Thymus (tissue), 11 donors: ENCODE measurements at regions not wholly inside any gene's neighbourhood (a gene's known extent, or its start where the extent isn't known, plus 50 kb on each side); places are given as distances from the start of the nearest gene placed in this dataset.

ENCODE experiments used
- DNase-seq, 9 donors: peaks; one replicate each; pipeline ENCODE4 v3.0.0-alpha.2; 2013; ENCODE audit warnings: low spot score in 9 of 9, low read depth in 6 of 9, missing footprints in 1 of 9
- H3K27ac ChIP-seq, 2 donors: one replicate each; pipeline ENCODE4 v1.5.1; 2013; ENCODE audit warnings: control low read depth in 1 of 2, low read depth in 1 of 2, low read length in 1 of 2, mild to moderate bottlenecking in 1 of 2, moderate library complexity in 1 of 2
- H3K27me3 ChIP-seq, 2 donors: one replicate each; pipeline ENCODE4 v1.5.1; 2013; ENCODE audit warnings: low read length in 1 of 2; ENCODE audit not compliant: control insufficient read depth in 2 of 2, insufficient read depth in 1 of 2
- H3K36me3 ChIP-seq, 2 donors: one replicate each; pipeline ENCODE4 v1.5.1; 2013; ENCODE audit warnings: low read length in 1 of 2, mild to moderate bottlenecking in 1 of 2, moderate library complexity in 1 of 2; ENCODE audit not compliant: control insufficient read depth in 2 of 2, insufficient read depth in 2 of 2
- H3K4me1 ChIP-seq, 2 donors: one replicate each; pipeline ENCODE4 v1.5.1; 2013; ENCODE audit warnings: low read length in 2 of 2; ENCODE audit not compliant: control insufficient read depth in 2 of 2, insufficient read depth in 2 of 2
- H3K4me3 ChIP-seq, 2 donors: one replicate each; pipeline ENCODE4 v1.5.1; 2013; ENCODE audit warnings: low read length in 2 of 2, control low read depth in 1 of 2, mild to moderate bottlenecking in 1 of 2
- H3K9me3 ChIP-seq, 2 donors: one replicate each; pipeline ENCODE4 v1.5.1; 2013; ENCODE audit warnings: low read length in 1 of 2, mild to moderate bottlenecking in 1 of 2; ENCODE audit not compliant: control insufficient read depth in 2 of 2, insufficient read depth in 1 of 2
- WGBS: extraction: QIAGEN DNeasy Blood & Tissue Kit; methylation state at CpG from one replicate; pipeline ENCODE4 v1.1.7; 2013; 5-methylcytosine and 5-hydroxymethylcytosine counted together
- donor health status: healthy.

DNA sequence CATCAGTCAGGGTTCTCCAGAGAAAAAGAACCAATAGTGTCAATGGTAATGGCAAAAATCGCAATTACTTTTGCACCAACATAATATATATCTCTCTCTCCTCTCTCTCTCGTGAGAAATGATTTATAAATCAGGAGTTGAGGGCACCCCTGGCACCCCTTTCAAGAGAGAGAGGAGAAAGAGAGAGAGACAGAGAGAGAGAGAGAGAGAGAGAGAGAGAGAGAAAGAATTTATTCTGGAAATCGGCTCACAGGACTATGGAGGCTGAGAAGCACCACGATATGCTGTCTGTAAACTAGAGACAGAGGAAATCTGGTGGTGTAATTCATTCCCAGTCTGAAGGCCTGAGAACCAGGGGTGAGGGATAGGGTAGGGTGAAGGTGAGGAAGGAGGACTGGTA lies 201.9 kb upstream of the MAP3K7 start:
- WGBS, result 93% methylated on average over 4 of the region's 4 CpGs
- no peak overlapping the region for H3K4me3 ChIP-seq

DNA sequence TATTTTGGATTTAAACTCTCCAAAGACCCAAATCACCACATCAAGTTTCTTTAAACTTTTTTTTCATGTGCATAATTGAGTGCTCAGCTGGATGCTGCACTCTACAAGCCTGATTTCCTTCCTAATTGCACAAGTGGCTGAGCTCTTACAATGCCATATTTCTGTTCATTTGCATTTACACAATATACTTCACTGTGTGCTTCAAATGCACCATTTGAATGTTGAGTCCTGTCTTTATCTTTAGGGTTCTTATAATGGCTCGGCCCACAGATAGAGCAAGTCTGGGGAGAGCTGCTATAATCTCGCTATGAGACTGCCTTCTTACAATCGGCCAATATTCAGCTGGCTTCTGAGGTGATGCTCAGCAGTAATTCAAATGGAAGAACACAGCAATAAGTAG lies 200.6 kb upstream of the MAP3K7 start:
- 79% methylated on average over 3 of the region's 3 CpGs for WGBS
- no peak overlapping the region for H3K4me3 ChIP-seq
- DNase-seq, result no peak

More for the DNA sequence above, 201.9 kb upstream of the MAP3K7 start:
- Histone ChIP-seq H3K27me3 (no peaks in the 10 kb centered on the region), H3K9me3 (no peaks in the 10 kb centered on the region), H3K27ac (no peak overlapping the region), H3K4me1 (no peaks in the 10 kb centered on the region), H3K36me3 (no peaks in the 10 kb centered on the region)
- DNase-seq, result no peak

GRCh38 chr6:90780778-90781177 lies 193.9 kb upstream of the MAP3K7 start:
- Histone ChIP-seq H3K27ac (no peak overlapping the region), H3K4me1 (no peaks in the 10 kb centered on the region), H3K9me3 (no peaks in the 10 kb centered on the region), H3K27me3 (no peaks in the 10 kb centered on the region), H3K36me3 (no peaks in the 10 kb centered on the region), H3K4me3 (no peak overlapping the region)
- WGBS, result 95% methylated on average over 3 of the region's 3 CpGs
- no peak for DNase-seq

More for the DNA sequence above, 200.6 kb upstream of the MAP3K7 start:
- H3K36me3 ChIP-seq, result no peaks in the 10 kb centered on the region
- H3K27ac ChIP-seq, result no peak overlapping the region
- no peaks in the 10 kb centered on the region for H3K9me3 ChIP-seq
- no peaks in the 10 kb centered on the region for H3K4me1 ChIP-seq
- no peaks in the 10 kb centered on the region for H3K27me3 ChIP-seq

GRCh38 chr6:90780141-90780540 lies 193.3 kb upstream of the MAP3K7 start:
- 92% methylated on average over 1 of the region's 1 CpG for WGBS
- no peak overlapping the region for H3K27ac ChIP-seq
- no peak for DNase-seq
- no peaks in the 10 kb centered on the region for H3K4me1 ChIP-seq
- H3K27me3 ChIP-seq, result no peaks in the 10 kb centered on the region
- no peak overlapping the region for H3K4me3 ChIP-seq
- H3K36me3 ChIP-seq, result no peaks in the 10 kb centered on the region
- H3K9me3 ChIP-seq, result no peaks in the 10 kb centered on the region

- Histone ChIP-seq H3K27me3 (no peaks in the 10 kb centered on the region), H3K36me3 (no peaks in the 10 kb centered on the region)
Observed at GRCh38 chr6:90778417-90779203, 191.7 kb upstream of the MAP3K7 start.

DNA sequence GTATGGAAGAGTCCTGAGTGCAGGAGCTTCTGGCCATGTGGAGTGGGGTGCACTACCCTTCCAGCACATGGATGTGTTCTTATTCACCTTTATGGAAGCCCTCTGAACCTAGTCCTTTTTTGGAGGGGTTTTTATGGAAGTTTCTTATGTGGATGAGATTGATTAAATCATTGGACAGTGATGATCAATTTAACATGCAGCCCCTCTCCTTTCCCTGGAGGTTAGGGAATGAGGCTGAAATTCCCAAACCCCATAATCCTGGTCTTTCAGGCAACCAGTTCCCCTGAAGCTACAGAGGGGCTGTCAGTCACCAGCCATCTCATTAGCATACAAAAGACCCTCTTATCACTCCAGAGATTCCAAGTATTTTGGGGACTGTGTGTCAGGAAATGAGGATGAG lies 183.9 kb upstream of the MAP3K7 start:
- H3K4me3 ChIP-seq, result no peak overlapping the region
- H3K27me3 ChIP-seq, result no peaks in the 10 kb centered on the region
- H3K36me3 ChIP-seq, result no peaks in the 10 kb centered on the region
- no peak overlapping the region for H3K27ac ChIP-seq
- no peak for DNase-seq
- H3K9me3 ChIP-seq, result no peaks in the 10 kb centered on the region
- no peaks in the 10 kb centered on the region for H3K4me1 ChIP-seq

More at GRCh38 chr6:90778417-90779203, 191.7 kb upstream of the MAP3K7 start:
- H3K27ac ChIP-seq, result no peak overlapping the region
- H3K4me1 ChIP-seq, result no peaks in the 10 kb centered on the region
- H3K4me3 ChIP-seq, result no peak overlapping the region
- WGBS, result 97% methylated on average over 5 of the region's 5 CpGs
- no peak for DNase-seq
- no peaks in the 10 kb centered on the region for H3K9me3 ChIP-seq

DNA sequence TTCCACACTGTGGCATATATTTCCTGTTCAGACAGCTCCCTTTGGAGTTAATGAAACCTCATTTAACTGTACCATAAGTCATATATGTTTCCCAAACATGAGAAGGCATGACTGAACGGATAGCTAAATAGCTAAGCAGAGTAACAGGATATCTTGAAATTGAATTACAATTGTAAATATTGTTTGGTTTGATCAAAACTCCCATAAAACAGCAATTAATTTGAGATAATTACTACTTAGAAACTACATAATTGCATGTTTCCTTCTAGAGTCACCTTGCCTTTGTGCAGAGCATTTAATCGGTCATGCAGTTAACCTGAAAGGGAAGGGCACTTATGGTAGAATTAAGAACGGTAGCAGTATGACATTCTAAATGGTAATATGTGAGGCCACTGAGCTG lies 179.0 kb upstream of the MAP3K7 start:
- no peaks in the 10 kb centered on the region for H3K36me3 ChIP-seq
- no peaks in the 10 kb centered on the region for H3K27me3 ChIP-seq
- DNase-seq, result no peak
- no peaks in the 10 kb centered on the region for H3K9me3 ChIP-seq
- no peak overlapping the region for H3K4me3 ChIP-seq
- no peaks in the 10 kb centered on the region for H3K4me1 ChIP-seq
- no peak overlapping the region for H3K27ac ChIP-seq
- WGBS, result 95% methylated on average over 3 of the region's 3 CpGs

DNA sequence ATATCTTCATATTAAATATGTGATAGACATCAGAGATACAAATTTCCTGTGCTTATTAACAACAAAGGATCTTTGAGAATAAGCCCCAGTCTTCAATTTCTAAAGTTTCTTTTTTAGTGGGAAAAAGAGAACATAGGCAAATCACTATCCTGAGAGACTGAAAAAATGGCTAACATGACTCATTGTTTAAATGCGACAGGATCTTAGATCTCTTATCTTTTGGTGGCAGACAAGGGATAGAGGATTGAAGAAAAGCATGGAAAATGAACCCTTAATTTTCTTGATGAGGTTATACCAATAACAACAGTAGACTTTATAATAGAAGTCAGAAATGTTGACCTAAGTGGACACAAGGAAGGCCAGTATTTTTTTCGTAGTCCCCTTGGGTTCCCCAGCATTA lies 178.6 kb upstream of the MAP3K7 start:
- no peaks in the 10 kb centered on the region for H3K27me3 ChIP-seq
- H3K9me3 ChIP-seq, result no peaks in the 10 kb centered on the region
- no peak overlapping the region for H3K4me3 ChIP-seq
- no peak for DNase-seq
- H3K27ac ChIP-seq, result no peak overlapping the region
- 96% methylated on average over 2 of the region's 2 CpGs for WGBS
- H3K36me3 ChIP-seq, result no peaks in the 10 kb centered on the region
- H3K4me1 ChIP-seq, result no peaks in the 10 kb centered on the region

- Histone ChIP-seq H3K36me3 (no peaks in the 10 kb centered on the region), H3K9me3 (no peaks in the 10 kb centered on the region), H3K27ac (no peak overlapping the region), H3K4me3 (no peak overlapping the region), H3K27me3 (no peaks in the 10 kb centered on the region), H3K4me1 (no peaks in the 10 kb centered on the region)
- 94% methylated on average over 3 of the region's 3 CpGs for WGBS
- DNase-seq, result no peak
Observed at GRCh38 chr6:90764001-90764400, 177.1 kb upstream of the MAP3K7 start.
